Upper lobe of left lung (tissue), 6 donors: ENCODE measurements at regions not wholly inside any gene's neighbourhood (a gene's known extent, or its start where the extent isn't known, plus 50 kb on each side); places are given as distances from the start of the nearest gene placed in this dataset.
"Not testable (repeated sequence)": the region's sequence is repeated elsewhere in the genome, so short reads cannot be mapped to it uniquely, and the experiment has no call there.

ENCODE experiments used
- ATAC-seq, 2 donors: fragments of 200-7000 bp; cut with Tn5 transposase; one replicate each; pipeline ENCODE4 v1.9.1; 2022; ENCODE audit warnings: mild to moderate bottlenecking in 2 of 2, moderate library complexity in 2 of 2; ENCODE audit not compliant: low FRiP score in 2 of 2
- DNase-seq, 2 donors: peaks; one replicate each; pipeline ENCODE4 v3.0.0-alpha.2; 2019 to 2020
- H3K27ac ChIP-seq, 4 donors: fragments of 200-600 bp; sonication (generic); one replicate each; pipeline ENCODE4 v1.5.1; 2016 to 2019
- H3K27me3 ChIP-seq, 4 donors: fragments of 200-600 bp; sonication (generic); one replicate each; pipeline ENCODE4 v1.5.1; 2017 to 2019
- H3K36me3 ChIP-seq, 4 donors: fragments of 200-600 bp; sonication (generic); one replicate each; pipeline ENCODE4 v1.5.1; 2016 to 2019
- H3K4me1 ChIP-seq, 4 donors: fragments of 200-600 bp; sonication (generic); one replicate each; pipeline ENCODE4 v1.5.1; 2018 to 2019
- H3K4me3 ChIP-seq, 4 donors: fragments of 200-600 bp; sonication (generic); one replicate each; pipeline ENCODE4 v1.5.1; 2017 to 2019; ENCODE audit warnings: mild to moderate bottlenecking in 2 of 4, moderate library complexity in 1 of 4
- H3K9me3 ChIP-seq, 4 donors: fragments of 200-600 bp; sonication (generic); one replicate each; pipeline ENCODE4 v1.5.1; 2018 to 2019
- CTCF ChIP-seq, 6 experiments: fragments of 450-650 bp in 4 of 6; fragments of 200-600 bp in 2 of 6; sonication (generic) in 2 of 6; IDR thresholded peaks; one replicate each; pipeline ENCODE4 v1.5.1; 2016 to 2019; ENCODE audit warnings: antibody characterized with exemption in 6 of 6
- EP300 ChIP-seq, 4 donors: sonication (generic); formaldehyde crosslinking; IDR thresholded peaks; one replicate each; pipeline ENCODE4 v1.5.1; 2017; ENCODE audit warnings: antibody characterized with exemption in 4 of 4, control low read depth in 2 of 4
- POLR2A ChIP-seq, 4 donors: fragments of 450-650 bp; IDR thresholded peaks; one replicate each; pipeline ENCODE4 v1.5.1; 2016 to 2017; ENCODE audit warnings: antibody characterized with exemption in 4 of 4, mild to moderate bottlenecking in 2 of 4
- POLR2AphosphoS5 ChIP-seq, 2 donors: sonication (generic); formaldehyde crosslinking; IDR thresholded peaks; one replicate each; pipeline ENCODE4 v1.5.1; 2017; ENCODE audit warnings: antibody characterized with exemption in 2 of 2
- WGBS, 2 donors: methylation state at CpG; one replicate each; pipeline ENCODE4 v1.1.5; 2017 to 2018; 5-methylcytosine and 5-hydroxymethylcytosine counted together
- donor health status: DM: no; HTN: no; CAD: no; lungs with moderate emphysema.
- donor health status: DM: no; HTN: yes; CAD: no; lungs with severe emphysema.

GRCh38 chr4:171517883-171518282 lies 295.3 kb upstream of the GALNTL6 start:
- no peaks in the 10 kb centered on the region for H3K27me3 ChIP-seq
- no peak overlapping the region for H3K4me3 ChIP-seq
- H3K36me3 ChIP-seq: no peaks in the 10 kb centered on the region
- 84 to 100% methylated on average over 1 of the region's 1 CpG for WGBS, 2 donors
- no peaks in the 10 kb centered on the region for H3K4me1 ChIP-seq
- H3K9me3 ChIP-seq: no peaks in the 10 kb centered on the region
- H3K27ac ChIP-seq: no peak overlapping the region
- ATAC-seq (no peak), DNase-seq (no peak)
- TF ChIP-seq EP300 (IDR thresholded peaks at IDR 0.05) (no peak), POLR2A (IDR thresholded peaks at IDR 0.05) (no peak), POLR2AphosphoS5 (IDR thresholded peaks at IDR 0.05) (no peak), CTCF (IDR thresholded peaks at IDR 0.05) (no peak)

GRCh38 chr4:171516694-171517093 lies 296.5 kb upstream of the GALNTL6 start:
- Histone ChIP-seq H3K27ac (no peak overlapping the region), H3K36me3 (no peaks in the 10 kb centered on the region), H3K9me3 (no peaks in the 10 kb centered on the region), H3K27me3 (no peaks in the 10 kb centered on the region), H3K4me3 (no peak overlapping the region), H3K4me1 (no peaks in the 10 kb centered on the region)
- no peak for DNase-seq
- 60 to 63% methylated on average over 3 of the region's 3 CpGs for WGBS, 2 donors
- TF ChIP-seq POLR2A (IDR thresholded peaks at IDR 0.05): no peak
- ATAC-seq: no peak

- no peaks in the 10 kb centered on the region for H3K27me3 ChIP-seq
- no peak for TF ChIP-seq CTCF (IDR thresholded peaks at IDR 0.05)
- TF ChIP-seq POLR2A (IDR thresholded peaks at IDR 0.05): no peak
- no peak for TF ChIP-seq EP300 (IDR thresholded peaks at IDR 0.05)
- TF ChIP-seq POLR2AphosphoS5 (IDR thresholded peaks at IDR 0.05): no peak
- H3K27ac ChIP-seq: no peak overlapping the region
- DNase-seq (no peak), ATAC-seq (no peak)
- no peak overlapping the region for H3K4me3 ChIP-seq
- no peaks in the 10 kb centered on the region for H3K36me3 ChIP-seq
- H3K9me3 ChIP-seq: no peaks in the 10 kb centered on the region
- H3K4me1 ChIP-seq: no peaks in the 10 kb centered on the region
These were observed 328.5 kb upstream of the GALNTL6 start for GRCh38 chr4:171484681-171485080.

- Histone ChIP-seq H3K27me3 (no peaks in the 10 kb centered on the region), H3K36me3 (no peaks in the 10 kb centered on the region), H3K4me3 (no peak overlapping the region), H3K9me3 (no peaks in the 10 kb centered on the region), H3K27ac (no peak overlapping the region), H3K4me1 (no peaks in the 10 kb centered on the region)
- 34 to 44% methylated on average over 1 of the region's 1 CpG for WGBS, 2 donors
- TF ChIP-seq POLR2AphosphoS5 (IDR thresholded peaks at IDR 0.05) (no peak), CTCF (IDR thresholded peaks at IDR 0.05) (no peak), EP300 (IDR thresholded peaks at IDR 0.05) (no peak), POLR2A (IDR thresholded peaks at IDR 0.05) (no peak)
- DNase-seq: no peak
- no peak for ATAC-seq
These were observed 335.0 kb upstream of the GALNTL6 start for GRCh38 chr4:171478181-171478580.

GRCh38 chr4:171475111-171475510 lies 338.1 kb upstream of the GALNTL6 start:
- not testable (repeated sequence) for ATAC-seq, H3K4me3 ChIP-seq, H3K4me1 ChIP-seq, H3K9me3 ChIP-seq, H3K27ac ChIP-seq, H3K36me3 ChIP-seq, H3K27me3 ChIP-seq, DNase-seq
- WGBS, 2 donors: 81 to 84% methylated on average over 3 of the region's 3 CpGs

GRCh38 chr4:171473155-171473554 lies 340.0 kb upstream of the GALNTL6 start:
- DNase-seq (no peak), ATAC-seq (no peak)
- Histone ChIP-seq H3K4me3 (no peak overlapping the region), H3K9me3 (no peaks in the 10 kb centered on the region), H3K27ac (no peak overlapping the region), H3K27me3 (no peaks in the 10 kb centered on the region), H3K4me1 (no peaks in the 10 kb centered on the region), H3K36me3 (no peaks in the 10 kb centered on the region)
- TF ChIP-seq EP300 (IDR thresholded peaks at IDR 0.05): no peak
- 62 to 63% methylated on average over 2 of the region's 2 CpGs for WGBS, 2 donors
